B cell (primary cell): ENCODE measurements at regions not wholly inside any gene's neighbourhood (a gene's known extent, or its start where the extent isn't known, plus 50 kb on each side); places are given as distances from the start of the nearest gene placed in this dataset.

ENCODE experiments used
- EZH2 ChIP-seq: IDR thresholded peaks from 2 replicates; pipeline ENCODE4 v1.6.1; 2012; ENCODE audit warnings: borderline replicate concordance, low read depth, mild to moderate bottlenecking, moderate library complexity, low read length; ENCODE audit not compliant: insufficient read depth, poor library complexity, severe bottlenecking
- TF ChIP-seq, protein P1 (sequence below): fragments of 200-600 bp; IDR thresholded peaks from one replicate; pipeline ENCODE4 v1.8.0; 2022; ENCODE audit warnings: antibody characterized with exemption, mild to moderate bottlenecking

DNA sequence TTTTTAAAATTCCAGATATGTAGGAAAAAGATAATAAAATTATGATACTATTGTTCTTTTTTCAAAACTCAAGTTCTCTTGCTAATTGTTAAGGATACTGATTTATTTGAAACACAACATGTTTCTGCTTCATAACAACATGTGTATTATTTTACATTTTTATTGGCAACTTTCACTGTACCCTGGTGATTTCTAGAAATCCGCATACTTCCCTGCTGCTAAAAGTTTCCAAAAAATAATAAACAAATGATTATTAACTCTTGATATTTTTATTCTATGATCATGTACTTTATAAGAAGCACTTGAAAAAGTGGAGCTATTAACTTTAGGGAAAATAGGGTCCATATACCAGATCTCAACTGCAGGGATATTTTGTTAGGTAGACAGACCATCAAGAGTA is 71.2 kb upstream of the HCCS start:
- TF ChIP-seq, protein P1, sequence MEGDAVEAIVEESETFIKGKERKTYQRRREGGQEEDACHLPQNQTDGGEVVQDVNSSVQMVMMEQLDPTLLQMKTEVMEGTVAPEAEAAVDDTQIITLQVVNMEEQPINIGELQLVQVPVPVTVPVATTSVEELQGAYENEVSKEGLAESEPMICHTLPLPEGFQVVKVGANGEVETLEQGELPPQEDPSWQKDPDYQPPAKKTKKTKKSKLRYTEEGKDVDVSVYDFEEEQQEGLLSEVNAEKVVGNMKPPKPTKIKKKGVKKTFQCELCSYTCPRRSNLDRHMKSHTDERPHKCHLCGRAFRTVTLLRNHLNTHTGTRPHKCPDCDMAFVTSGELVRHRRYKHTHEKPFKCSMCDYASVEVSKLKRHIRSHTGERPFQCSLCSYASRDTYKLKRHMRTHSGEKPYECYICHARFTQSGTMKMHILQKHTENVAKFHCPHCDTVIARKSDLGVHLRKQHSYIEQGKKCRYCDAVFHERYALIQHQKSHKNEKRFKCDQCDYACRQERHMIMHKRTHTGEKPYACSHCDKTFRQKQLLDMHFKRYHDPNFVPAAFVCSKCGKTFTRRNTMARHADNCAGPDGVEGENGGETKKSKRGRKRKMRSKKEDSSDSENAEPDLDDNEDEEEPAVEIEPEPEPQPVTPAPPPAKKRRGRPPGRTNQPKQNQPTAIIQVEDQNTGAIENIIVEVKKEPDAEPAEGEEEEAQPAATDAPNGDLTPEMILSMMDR = no peak
- no peak for TF ChIP-seq EZH2
